ENCODE measurements at regions not wholly inside any gene's neighbourhood (a gene's known extent, or its start where the extent isn't known, plus 50 kb on each side); places are given as distances from the start of the nearest gene placed in this dataset.

- TF ChIP-seq PPARA (CRISPR knock-in tag; IDR thresholded peaks at IDR 0.05; ENCODE audit: borderline replicate concordance) = no peak
- TF ChIP-seq PATZ1 (CRISPR knock-in tag; IDR thresholded peaks at IDR 0.05; ENCODE audit: borderline replicate concordance) = no peak
- TF ChIP-seq RARB (CRISPR knock-in tag; IDR thresholded peaks at IDR 0.05) = no peak
- TF ChIP-seq SNAI2 (CRISPR knock-in tag; IDR thresholded peaks at IDR 0.05) = no peak
- TF ChIP-seq BACH2 (CRISPR knock-in tag; IDR thresholded peaks at IDR 0.05; ENCODE audit: borderline replicate concordance) = no peak
- TF ChIP-seq ARNTL (CRISPR knock-in tag; IDR thresholded peaks at IDR 0.05; ENCODE audit: borderline replicate concordance, low read depth) = no peak
- TF ChIP-seq ZC3H10 (CRISPR knock-in tag; IDR thresholded peaks at IDR 0.05) = no peak
- no peak for TF ChIP-seq TSHZ2 (CRISPR knock-in tag; IDR thresholded peaks at IDR 0.05)
- no peak for TF ChIP-seq ZFP3 (CRISPR knock-in tag; IDR thresholded peaks at IDR 0.05)
- no peak for TF ChIP-seq TCF4 (CRISPR knock-in tag; IDR thresholded peaks at IDR 0.05; ENCODE audit: borderline replicate concordance)
- TF ChIP-seq OSR1 (CRISPR knock-in tag; IDR thresholded peaks at IDR 0.05) = no peak
These were observed 79.2 kb upstream of the FNDC3B start for GRCh38 chr3:171960159-171960558.

GRCh38 chr3:171962137-171962720 is 77.1 kb upstream of the FNDC3B start:
- TF ChIP-seq POU6F1 (CRISPR knock-in tag; IDR thresholded peaks at IDR 0.05; ENCODE audit: borderline replicate concordance, low read depth) (no peak), CSDC2 (CRISPR knock-in tag; IDR thresholded peaks at IDR 0.05) (no peak), ZNF70 (CRISPR knock-in tag; IDR thresholded peaks at IDR 0.05) (no peak), ZNF8 (CRISPR knock-in tag; IDR thresholded peaks at IDR 0.05) (no peak)

More at GRCh38 chr3:171960159-171960558, 79.2 kb upstream of the FNDC3B start:
- ATAC-seq = no peak

GRCh38 chr3:171963546-171963945 is 75.8 kb upstream of the FNDC3B start:
- ATAC-seq = no peak
- TF ChIP-seq ZC3H10 (CRISPR knock-in tag; IDR thresholded peaks at IDR 0.05) (no peak), ESRRG (CRISPR knock-in tag; IDR thresholded peaks at IDR 0.05) (no peak), POU6F1 (CRISPR knock-in tag; IDR thresholded peaks at IDR 0.05; ENCODE audit: borderline replicate concordance, low read depth) (no peak), ZFP3 (CRISPR knock-in tag; IDR thresholded peaks at IDR 0.05) (no peak), ZNF8 (CRISPR knock-in tag; IDR thresholded peaks at IDR 0.05) (no peak), RARB (CRISPR knock-in tag; IDR thresholded peaks at IDR 0.05) (no peak), TCF4 (CRISPR knock-in tag; IDR thresholded peaks at IDR 0.05; ENCODE audit: borderline replicate concordance) (no peak), TOX (CRISPR knock-in tag; IDR thresholded peaks at IDR 0.05; ENCODE audit: borderline replicate concordance) (no peak), PATZ1 (CRISPR knock-in tag; IDR thresholded peaks at IDR 0.05; ENCODE audit: borderline replicate concordance) (no peak)

More at GRCh38 chr3:171962137-171962720, 77.1 kb upstream of the FNDC3B start:
- no peak for ATAC-seq
